ENCODE measurements at regions not wholly inside any gene's neighbourhood (a gene's known extent, or its start where the extent isn't known, plus 50 kb on each side); places are given as distances from the start of the nearest gene placed in this dataset.
"Not testable (repeated sequence)": the region's sequence is repeated elsewhere in the genome, so short reads cannot be mapped to it uniquely, and the experiment has no call there.

- no peak for DNase-seq (ENCODE audit: low read depth)
- no peak overlapping the region for H3K9ac ChIP-seq (ENCODE audit: low read length)
Observed at GRCh38 chr12:102659200-102659911, 179.0 kb upstream of the IGF1 start.

GRCh38 chr12:102653406-102653805 is 173.0 kb upstream of the IGF1 start:
- Histone ChIP-seq H3K4me3 (ENCODE audit: low read length) (no peak overlapping the region), H3K27me3 (replicated peaks; ENCODE audit: control insufficient read depth, insufficient read depth, low read length) (no peaks in the 10 kb centered on the region), H3K9me3 (ENCODE audit: control insufficient read depth, low read length) (no peaks in the 10 kb centered on the region), H3K4me1 (ENCODE audit: control insufficient read depth, insufficient read depth, low read length) (no peaks in the 10 kb centered on the region), H3K36me3 (ENCODE audit: control insufficient read depth, insufficient read depth, low read length, severe bottlenecking) (no peaks in the 10 kb centered on the region), H3K9ac (ENCODE audit: low read length) (no peak overlapping the region)
- no peak for DNase-seq (ENCODE audit: low read depth)

More at GRCh38 chr12:102659200-102659911, 179.0 kb upstream of the IGF1 start:
- no peaks in the 10 kb centered on the region for H3K9me3 ChIP-seq (ENCODE audit: control insufficient read depth, low read length)
- H3K36me3 ChIP-seq (ENCODE audit: control insufficient read depth, insufficient read depth, low read length, severe bottlenecking) = no peaks in the 10 kb centered on the region
- no peaks in the 10 kb centered on the region for H3K27me3 ChIP-seq (replicated peaks; ENCODE audit: control insufficient read depth, insufficient read depth, low read length)
- no peaks in the 10 kb centered on the region for H3K4me1 ChIP-seq (ENCODE audit: control insufficient read depth, insufficient read depth, low read length)
- H3K4me3 ChIP-seq (ENCODE audit: low read length) = no peak overlapping the region

- no peaks in the 10 kb centered on the region for H3K36me3 ChIP-seq (ENCODE audit: control insufficient read depth, insufficient read depth, low read length, severe bottlenecking)
Observed at GRCh38 chr12:102652645-102653313, 172.4 kb upstream of the IGF1 start.

GRCh38 chr12:102645968-102646367 is 165.6 kb upstream of the IGF1 start:
- Histone ChIP-seq H3K27me3 (replicated peaks; ENCODE audit: control insufficient read depth, insufficient read depth, low read length) (no peaks in the 10 kb centered on the region), H3K9ac (ENCODE audit: low read length) (no peak overlapping the region), H3K9me3 (ENCODE audit: control insufficient read depth, low read length) (no peaks in the 10 kb centered on the region), H3K4me3 (ENCODE audit: low read length) (no peak overlapping the region), H3K36me3 (ENCODE audit: control insufficient read depth, insufficient read depth, low read length, severe bottlenecking) (no peaks in the 10 kb centered on the region), H3K4me1 (ENCODE audit: control insufficient read depth, insufficient read depth, low read length) (no peaks in the 10 kb centered on the region)
- DNase-seq (ENCODE audit: low read depth) = no peak

More at GRCh38 chr12:102652645-102653313, 172.4 kb upstream of the IGF1 start:
- no peak overlapping the region for H3K4me3 ChIP-seq (ENCODE audit: low read length)
- no peaks in the 10 kb centered on the region for H3K4me1 ChIP-seq (ENCODE audit: control insufficient read depth, insufficient read depth, low read length)
- no peaks in the 10 kb centered on the region for H3K9me3 ChIP-seq (ENCODE audit: control insufficient read depth, low read length)
- DNase-seq (ENCODE audit: low read depth) = no peak
- no peaks in the 10 kb centered on the region for H3K27me3 ChIP-seq (replicated peaks; ENCODE audit: control insufficient read depth, insufficient read depth, low read length)
- no peak overlapping the region for H3K9ac ChIP-seq (ENCODE audit: low read length)

- Histone ChIP-seq H3K4me3 (ENCODE audit: low read length) (no peak overlapping the region), H3K9ac (ENCODE audit: low read length) (no peak overlapping the region), H3K36me3 (ENCODE audit: control insufficient read depth, insufficient read depth, low read length, severe bottlenecking) (no peaks in the 10 kb centered on the region), H3K4me1 (ENCODE audit: control insufficient read depth, insufficient read depth, low read length) (no peaks in the 10 kb centered on the region), H3K27me3 (replicated peaks; ENCODE audit: control insufficient read depth, insufficient read depth, low read length) (no peaks in the 10 kb centered on the region), H3K9me3 (ENCODE audit: control insufficient read depth, low read length) (no peaks in the 10 kb centered on the region)
- DNase-seq (ENCODE audit: low read depth) = no peak
Observed at GRCh38 chr12:102643879-102644575, 163.7 kb upstream of the IGF1 start.

GRCh38 chr12:102642199-102642598 is 161.8 kb upstream of the IGF1 start:
- peak; percentile 22 for DNase-seq (ENCODE audit: low read depth)
- H3K36me3 ChIP-seq (ENCODE audit: control insufficient read depth, insufficient read depth, low read length, severe bottlenecking) = no peaks in the 10 kb centered on the region
- no peak overlapping the region for H3K4me3 ChIP-seq (ENCODE audit: low read length)
- H3K9ac ChIP-seq (ENCODE audit: low read length) = no peak overlapping the region
- H3K9me3 ChIP-seq (ENCODE audit: control insufficient read depth, low read length) = no peaks in the 10 kb centered on the region
- H3K4me1 ChIP-seq (ENCODE audit: control insufficient read depth, insufficient read depth, low read length) = no peaks in the 10 kb centered on the region
- no peaks in the 10 kb centered on the region for H3K27me3 ChIP-seq (replicated peaks; ENCODE audit: control insufficient read depth, insufficient read depth, low read length)

GRCh38 chr12:102640658-102641057 is 160.3 kb upstream of the IGF1 start:
- not testable (repeated sequence) for DNase-seq (ENCODE audit: low read depth); H3K27me3 ChIP-seq (replicated peaks; ENCODE audit: control insufficient read depth, insufficient read depth, low read length); H3K9me3 ChIP-seq (ENCODE audit: control insufficient read depth, low read length); H3K4me3 ChIP-seq (ENCODE audit: low read length); H3K4me1 ChIP-seq (ENCODE audit: control insufficient read depth, insufficient read depth, low read length); H3K9ac ChIP-seq (ENCODE audit: low read length); H3K36me3 ChIP-seq (ENCODE audit: control insufficient read depth, insufficient read depth, low read length, severe bottlenecking)

- Histone ChIP-seq H3K4me3 (ENCODE audit: low read length) (no peak overlapping the region), H3K27me3 (replicated peaks; ENCODE audit: control insufficient read depth, insufficient read depth, low read length) (no peaks in the 10 kb centered on the region), H3K4me1 (ENCODE audit: control insufficient read depth, insufficient read depth, low read length) (peaks cover 14% of the 10 kb centered on the region), H3K9ac (ENCODE audit: low read length) (no peak overlapping the region), H3K36me3 (ENCODE audit: control insufficient read depth, insufficient read depth, low read length, severe bottlenecking) (no peaks in the 10 kb centered on the region), H3K9me3 (ENCODE audit: control insufficient read depth, low read length) (no peaks in the 10 kb centered on the region)
- peak; percentile 60 for DNase-seq (ENCODE audit: low read depth)
Observed at GRCh38 chr12:102638777-102639176, 158.4 kb upstream of the IGF1 start.

- Histone ChIP-seq H3K36me3 (ENCODE audit: control insufficient read depth, insufficient read depth, low read length, severe bottlenecking) (no peaks in the 10 kb centered on the region), H3K9ac (ENCODE audit: low read length) (peak overlapping the region; percentile 65), H3K4me1 (ENCODE audit: control insufficient read depth, insufficient read depth, low read length) (peaks cover 51% of the 10 kb centered on the region), H3K27me3 (replicated peaks; ENCODE audit: control insufficient read depth, insufficient read depth, low read length) (no peaks in the 10 kb centered on the region), H3K4me3 (ENCODE audit: low read length) (no peak overlapping the region), H3K9me3 (ENCODE audit: control insufficient read depth, low read length) (no peaks in the 10 kb centered on the region)
- DNase-seq (ENCODE audit: low read depth) = peak; percentile 84
Observed at GRCh38 chr12:102633981-102634605, 153.7 kb upstream of the IGF1 start.

- Histone ChIP-seq H3K4me3 (ENCODE audit: low read length) (peak overlapping the region; percentile 30), H3K4me1 (ENCODE audit: control insufficient read depth, insufficient read depth, low read length) (peaks cover 58% of the 10 kb centered on the region), H3K9ac (ENCODE audit: low read length) (no peak overlapping the region), H3K9me3 (ENCODE audit: control insufficient read depth, low read length) (peaks cover 17% of the 10 kb centered on the region), H3K27me3 (replicated peaks; ENCODE audit: control insufficient read depth, insufficient read depth, low read length) (no peaks in the 10 kb centered on the region), H3K36me3 (ENCODE audit: control insufficient read depth, insufficient read depth, low read length, severe bottlenecking) (no peaks in the 10 kb centered on the region)
- DNase-seq (ENCODE audit: low read depth) = peak; percentile 76
Observed at GRCh38 chr12:102631274-102631673, 150.9 kb upstream of the IGF1 start.
